H9 (cell line): ENCODE measurements at regions not wholly inside any gene's neighbourhood (a gene's known extent, or its start where the extent isn't known, plus 50 kb on each side); places are given as distances from the start of the nearest gene placed in this dataset.

Experiments
- DNase-seq: peaks from one replicate; pipeline ENCODE4 v3.0.0-alpha.2; 2017
- H2AFZ ChIP-seq: one replicate; pipeline ENCODE4 v1.6.1; 2013; ENCODE audit warnings: mild to moderate bottlenecking, low read length, control low read depth, moderate library complexity
- H2AK5ac ChIP-seq: 2 replicates; pipeline ENCODE4 v1.6.1; 2013; ENCODE audit warnings: low read length, control low read depth, mixed read lengths; ENCODE audit not compliant: insufficient read length
- H2BK120ac ChIP-seq: one replicate; pipeline ENCODE4 v1.6.1; 2013; ENCODE audit warnings: low read depth, mild to moderate bottlenecking, low read length, control low read depth, inconsistent platforms; ENCODE audit not compliant: poor library complexity, severe bottlenecking
- H2BK12ac ChIP-seq: 2 replicates; pipeline ENCODE4 v1.6.1; 2013; ENCODE audit warnings: low read length, control low read depth, mixed read lengths, low read depth; ENCODE audit not compliant: insufficient read length
- H2BK15ac ChIP-seq: 2 replicates; pipeline ENCODE4 v1.6.1; 2013; ENCODE audit warnings: low read depth, low read length, control low read depth
- H2BK20ac ChIP-seq: one replicate; pipeline ENCODE4 v1.6.1; 2013; ENCODE audit warnings: low read depth, mild to moderate bottlenecking, low read length, control low read depth, inconsistent platforms; ENCODE audit not compliant: poor library complexity, severe bottlenecking
- H2BK5ac ChIP-seq: 2 replicates; pipeline ENCODE4 v1.6.1; 2013; ENCODE audit warnings: low read length, control low read depth, mixed read lengths; ENCODE audit not compliant: insufficient read length
- H3K14ac ChIP-seq: 2 replicates; pipeline ENCODE4 v1.6.1; 2013; ENCODE audit warnings: low read length, control low read depth; ENCODE audit not compliant: insufficient read depth
- H3K18ac ChIP-seq: 2 replicates; pipeline ENCODE4 v1.6.1; 2013; ENCODE audit warnings: low read depth, mild to moderate bottlenecking, mixed read lengths, low read length, control low read depth; ENCODE audit not compliant: insufficient read length
- H3K23ac ChIP-seq: 2 replicates; pipeline ENCODE4 v1.6.1; 2013; ENCODE audit warnings: low read length, control low read depth, mixed read lengths, low read depth; ENCODE audit not compliant: insufficient read length
- H3K23me2 ChIP-seq: 2 replicates; pipeline ENCODE4 v1.6.1; 2013; ENCODE audit warnings: low read depth, mild to moderate bottlenecking, mixed read lengths, low read length, control low read depth; ENCODE audit not compliant: insufficient read length, poor library complexity, severe bottlenecking
- H3K27ac ChIP-seq: 2 replicates; pipeline ENCODE4 v1.5.1; 2013; ENCODE audit warnings: low read length, control low read depth, mixed read lengths, low read depth; ENCODE audit not compliant: insufficient read length
- H3K27me3 ChIP-seq: 2 replicates; pipeline ENCODE4 v1.6.1; 2013; ENCODE audit warnings: low read length, control low read depth, inconsistent platforms; ENCODE audit not compliant: insufficient read depth
- H3K4ac ChIP-seq: 2 replicates; pipeline ENCODE4 v1.6.1; 2013; ENCODE audit warnings: low read depth, mild to moderate bottlenecking, control low read depth, inconsistent platforms, low read length, moderate library complexity
- H3K4me1 ChIP-seq: 2 replicates; pipeline ENCODE4 v1.6.1; 2013; ENCODE audit warnings: low read length, control low read depth, inconsistent platforms; ENCODE audit not compliant: insufficient read depth
- H3K4me2 ChIP-seq: 2 replicates; pipeline ENCODE4 v1.6.1; 2013; ENCODE audit warnings: low read length, control low read depth, mixed read lengths; ENCODE audit not compliant: insufficient read length, insufficient read depth
- H3K56ac ChIP-seq: 2 replicates; pipeline ENCODE4 v1.6.1; 2013; ENCODE audit warnings: low read depth, mild to moderate bottlenecking, mixed read lengths, low read length, control low read depth; ENCODE audit not compliant: insufficient read length
- H3K79me1 ChIP-seq: 2 replicates; pipeline ENCODE4 v1.6.1; 2013; ENCODE audit warnings: low read depth, mild to moderate bottlenecking, moderate library complexity, low read length, control low read depth, inconsistent platforms; ENCODE audit not compliant: insufficient read depth, poor library complexity, severe bottlenecking
- H3K79me2 ChIP-seq: 2 replicates; pipeline ENCODE4 v1.6.1; 2013; ENCODE audit warnings: low read length, control low read depth, inconsistent platforms; ENCODE audit not compliant: insufficient read depth
- H3K9ac ChIP-seq: 2 replicates; pipeline ENCODE4 v1.6.1; 2013; ENCODE audit warnings: low read length, control low read depth, mixed read lengths; ENCODE audit not compliant: insufficient read length; ENCODE audit errors: extremely low read depth
- H3K9me3 ChIP-seq: one replicate; pipeline ENCODE4 v1.6.1; 2013; ENCODE audit warnings: low read depth, low read length, inconsistent platforms; ENCODE audit not compliant: control insufficient read depth
- H3T11ph ChIP-seq: one replicate; pipeline ENCODE4 v1.6.1; 2013; ENCODE audit warnings: mild to moderate bottlenecking, low read length, control low read depth, inconsistent platforms
- H4K20me1 ChIP-seq: one replicate; pipeline ENCODE4 v1.6.1; 2013; ENCODE audit not compliant: control insufficient read depth, insufficient read length, insufficient read depth
- H4K5ac ChIP-seq: 2 replicates; pipeline ENCODE4 v1.6.1; 2013; ENCODE audit warnings: low read depth, mild to moderate bottlenecking, mixed read lengths, low read length, control low read depth; ENCODE audit not compliant: insufficient read length
- H4K8ac ChIP-seq: replicated peaks from 2 replicates; pipeline ENCODE4 v1.6.1; 2013; ENCODE audit warnings: low read length, control low read depth, mixed read lengths, low read depth; ENCODE audit not compliant: insufficient read length
- H4K91ac ChIP-seq: 2 replicates; pipeline ENCODE4 v1.6.1; 2013; ENCODE audit warnings: low read depth, mild to moderate bottlenecking, moderate library complexity, mixed read lengths, low read length, control low read depth; ENCODE audit not compliant: insufficient read length
- H3K27ac Mint-ChIP-seq, 3 experiments: 2 replicates in 2 of 3; 3 replicates in 1 of 3; pipeline ENCODE4 v1.8.0; 2020 to 2021; ENCODE audit warnings: mixed read lengths in 3 of 3, mild to moderate bottlenecking in 1 of 3, moderate library complexity in 1 of 3
- H3K27me3 Mint-ChIP-seq: 2 replicates; pipeline ENCODE4 v1.8.0; 2021; ENCODE audit warnings: low read depth, mild to moderate bottlenecking, moderate library complexity, mixed read lengths
- H3K36me3 Mint-ChIP-seq, 3 experiments: 2 replicates in 2 of 3; 3 replicates in 1 of 3; pipeline ENCODE4 v1.8.0; 2020 to 2021; ENCODE audit warnings: low read depth in 3 of 3, mixed read lengths in 3 of 3; ENCODE audit not compliant: insufficient read depth in 1 of 3
- H3K4me1 Mint-ChIP-seq, 2 experiments: 2 replicates each; pipeline ENCODE4 v1.8.0; 2020; ENCODE audit warnings: mixed read lengths in 2 of 2
- H3K4me3 Mint-ChIP-seq, 2 experiments: 2 replicates in 1 of 2; 3 replicates in 1 of 2; pipeline ENCODE4 v1.8.0; 2020 to 2021; ENCODE audit warnings: mild to moderate bottlenecking in 2 of 2, mixed read lengths in 2 of 2, moderate library complexity in 1 of 2
- H3K9me3 Mint-ChIP-seq, 2 experiments: 2 replicates in 1 of 2; 3 replicates in 1 of 2; pipeline ENCODE4 v1.8.0; 2020; ENCODE audit warnings: mild to moderate bottlenecking in 2 of 2, mixed read lengths in 2 of 2, moderate library complexity in 1 of 2
- CTCF ChIP-seq: fragments of 200-600 bp; sonication (generic); conservative IDR thresholded peaks from 3 replicates; pipeline ENCODE4 v1.8.0; 2021; ENCODE audit warnings: antibody characterized with exemption, mild to moderate bottlenecking
- WGBS: extraction: QIAGEN DNeasy Blood & Tissue Kit; methylation state at CpG from one replicate; pipeline ENCODE4 v1.1.7; 2013; ENCODE audit warnings: missing lambda C conversion rate, low lambda C conversion rate, mixed read lengths; ENCODE audit not compliant: insufficient read length; ENCODE audit errors: extremely low coverage; 5-methylcytosine and 5-hydroxymethylcytosine counted together

- Histone ChIP-seq H3K9me3 (no peaks in the 10 kb centered on the region), H2AK5ac (no peak overlapping the region), H3K18ac (no peak overlapping the region), H4K91ac (no peak overlapping the region), H3K4ac (no peak overlapping the region), H3K14ac (no peak overlapping the region), H4K5ac (no peak overlapping the region), H3K4me1 (no peaks in the 10 kb centered on the region; the same call in 1 of the 2 replicates), H3K9ac (no peak overlapping the region), H3T11ph (no peak overlapping the region), H3K4me2 (no peak overlapping the region), H2BK120ac (no peak overlapping the region), H3K56ac (no peak overlapping the region), H4K8ac (no peak overlapping the region), H3K79me2 (no peaks in the 10 kb centered on the region), H2BK5ac (no peak overlapping the region), H4K20me1 (no peaks in the 10 kb centered on the region), H2BK20ac (no peak overlapping the region), H3K79me1 (no peaks in the 10 kb centered on the region), H2AFZ (no peak overlapping the region), H3K27ac (no peak overlapping the region), H3K23ac (no peak overlapping the region), H2BK12ac (no peak overlapping the region), H3K23me2 (no peaks in the 10 kb centered on the region), H3K27me3 (no peaks in the 10 kb centered on the region; the same call in 1 of the 2 replicates), H2BK15ac (no peak overlapping the region)
- Mint-ChIP-seq H3K27ac (no peak overlapping the region), H3K36me3 (no peaks in the 10 kb centered on the region), H3K4me3 (no peak overlapping the region), H3K9me3 (peaks cover 4 to 5% of the 10 kb centered on the region in 2 experiments; a peak in 2 of 5 replicates), H3K4me1 (peaks cover 10 to 17% of the 10 kb centered on the region in 2 experiments), H3K27me3 (peaks cover 85% of the 10 kb centered on the region)
- DNase-seq: no peak
- no peak for TF ChIP-seq CTCF
- no CpG with 5 or more reads among the region's 1 CpG for WGBS
These were observed 218.2 kb downstream of the GIPC2 start for GRCh38 chr1:78263946-78264345.
